GM18519 (cell line): ENCODE measurements at regions not wholly inside any gene's neighbourhood (a gene's known extent, or its start where the extent isn't known, plus 50 kb on each side); places are given as distances from the start of the nearest gene placed in this dataset.

Experiments used
- ATAC-seq: cut with Tn5 transposase; IDR thresholded peaks from one replicate; pipeline ENCODE4 v1.9.1; 2021; ENCODE audit warnings: mild to moderate bottlenecking, moderate library complexity; ENCODE audit not compliant: unreplicated experiment, low FRiP score

GRCh38 chr12:92339198-92339821, 193.7 kb upstream of the BTG1 start:
- no peak for ATAC-seq

- ATAC-seq, result no peak
Observed at GRCh38 chr12:92338671-92339070, 193.0 kb upstream of the BTG1 start.

- no peak for ATAC-seq
Observed at GRCh38 chr12:92338102-92338501, 192.5 kb upstream of the BTG1 start.

GRCh38 chr12:92337128-92337527, 191.5 kb upstream of the BTG1 start:
- no peak for ATAC-seq

GRCh38 chr12:92336641-92337040, 191.0 kb upstream of the BTG1 start:
- no peak for ATAC-seq

- ATAC-seq, result no peak
Observed at GRCh38 chr12:92335831-92336230, 190.2 kb upstream of the BTG1 start.

GRCh38 chr12:92334552-92334951, 188.9 kb upstream of the BTG1 start:
- ATAC-seq, result no peak

GRCh38 chr12:92332552-92332951, 186.9 kb upstream of the BTG1 start:
- ATAC-seq, result no peak

- no peak for ATAC-seq
Observed at GRCh38 chr12:92331383-92331782, 185.7 kb upstream of the BTG1 start.

- no peak for ATAC-seq
Observed at GRCh38 chr12:92330654-92331053, 185.0 kb upstream of the BTG1 start.

GRCh38 chr12:92326877-92327276, 181.2 kb upstream of the BTG1 start:
- ATAC-seq, result no peak

- ATAC-seq, result no peak
Observed at GRCh38 chr12:92324849-92325500, 179.3 kb upstream of the BTG1 start.

- ATAC-seq, result no peak
Observed at GRCh38 chr12:92312463-92312964, 166.9 kb upstream of the BTG1 start.

- ATAC-seq, result no peak
Observed at GRCh38 chr12:92304371-92305055, 158.9 kb upstream of the BTG1 start.

- no peak for ATAC-seq
Observed at GRCh38 chr12:92302041-92302829, 156.6 kb upstream of the BTG1 start.

GRCh38 chr12:92301356-92301755, 155.7 kb upstream of the BTG1 start:
- no peak for ATAC-seq

- no peak for ATAC-seq
Observed at GRCh38 chr12:92300777-92301176, 155.1 kb upstream of the BTG1 start.

GRCh38 chr12:92299744-92300143, 154.1 kb upstream of the BTG1 start:
- no peak for ATAC-seq

- ATAC-seq, result no peak
Observed at GRCh38 chr12:92299344-92299743, 153.7 kb upstream of the BTG1 start.

GRCh38 chr12:92297932-92298696, 152.5 kb upstream of the BTG1 start:
- ATAC-seq, result no peak
